Pons (tissue), 1 donor: ENCODE measurements at regions not wholly inside any gene's neighbourhood (a gene's known extent, or its start where the extent isn't known, plus 50 kb on each side); places are given as distances from the start of the nearest gene placed in this dataset.

Source experiments
- DNase-seq: peaks from one replicate; pipeline ENCODE4 v3.0.0-alpha.2; 2016; ENCODE audit warnings: low spot score

DNA sequence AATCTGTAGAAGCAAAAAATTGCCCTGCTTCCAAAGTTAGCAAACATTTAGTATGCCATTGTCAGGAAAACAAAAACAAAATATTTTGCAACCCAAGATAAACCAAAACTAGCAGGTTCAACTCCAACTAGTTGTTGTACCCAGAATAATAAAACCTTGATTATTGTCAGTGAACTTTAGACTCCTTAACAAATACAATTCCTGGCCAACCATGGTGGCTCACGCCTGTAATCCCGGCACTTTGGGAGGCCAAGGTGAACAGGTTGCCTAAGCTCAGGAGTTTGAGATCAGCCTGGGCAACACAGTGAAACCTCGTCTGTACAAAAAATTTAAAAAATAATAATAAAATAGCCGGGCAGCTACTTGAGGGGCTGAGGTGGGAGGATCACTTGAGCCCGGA, 53.6 kb upstream of the EPCAM start:
- DNase-seq = no peak

GRCh38 chr2:47313728-47314127, 55.4 kb upstream of the EPCAM start:
- DNase-seq = no peak

- no peak for DNase-seq
Observed at GRCh38 chr2:47313141-47313691, 55.9 kb upstream of the EPCAM start.

- DNase-seq = no peak
Observed at GRCh38 chr2:47312491-47312850, 56.6 kb upstream of the EPCAM start.

DNA sequence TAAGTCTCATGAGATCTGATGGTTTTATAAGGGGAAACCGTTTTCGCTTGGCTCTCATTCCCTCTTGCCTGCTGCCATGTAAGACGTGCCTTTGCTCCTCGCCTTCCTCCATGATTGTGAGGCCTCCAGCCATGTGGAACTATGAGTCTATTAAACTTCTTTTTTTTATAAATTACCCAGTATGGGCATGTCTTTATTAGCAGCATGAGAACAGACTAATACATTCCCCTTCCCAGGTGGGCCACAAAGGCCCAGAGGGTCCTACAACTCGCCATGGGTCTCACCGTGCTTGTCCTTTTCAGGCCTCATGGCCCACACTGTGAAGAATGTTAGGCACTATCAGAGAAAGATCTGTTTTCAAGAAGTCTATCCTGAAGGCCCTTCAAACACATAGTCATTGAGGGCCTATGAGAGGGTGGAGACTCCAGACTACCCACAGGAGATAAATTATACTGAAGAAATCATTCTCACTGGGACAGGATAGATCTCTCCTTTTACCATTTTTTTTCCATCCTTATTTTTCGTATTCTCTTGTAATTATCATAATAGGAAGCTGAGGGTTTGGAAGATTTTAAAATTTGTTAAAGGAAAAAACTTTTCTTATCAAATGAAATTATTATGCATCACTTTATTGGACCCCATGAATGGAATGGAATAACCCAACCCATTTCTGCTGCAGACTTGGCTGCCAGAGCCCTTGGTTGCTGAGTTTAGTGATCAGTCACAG, 57.2 kb upstream of the EPCAM start:
- DNase-seq = no peak

- DNase-seq = peak; percentile 99
Observed at GRCh38 chr2:47310801-47311560, 58.1 kb upstream of the EPCAM start.

- DNase-seq = peak; percentile 69
Observed at GRCh38 chr2:47309952-47310800, 58.9 kb upstream of the EPCAM start.

- no peak for DNase-seq
Observed at GRCh38 chr2:47309472-47309951, 59.6 kb upstream of the EPCAM start.

DNA sequence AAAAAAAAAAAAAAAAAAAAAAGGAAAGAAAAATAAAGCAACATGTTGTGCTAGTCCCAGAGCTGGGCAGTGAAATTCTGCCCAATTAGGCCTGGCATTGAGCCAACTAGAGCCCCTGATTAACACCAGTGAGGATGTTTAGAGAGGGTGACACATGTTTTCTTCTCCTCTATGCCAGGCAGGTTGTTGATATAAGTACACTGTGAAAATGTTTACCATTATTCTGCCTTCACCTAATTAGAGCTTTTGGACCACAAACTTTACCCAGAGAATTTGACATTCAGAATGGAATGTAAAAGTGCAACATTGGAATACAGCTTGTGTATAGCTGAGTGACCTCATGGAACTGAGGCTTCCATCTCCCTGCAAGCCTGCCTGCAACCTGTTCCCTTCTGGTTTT, 62.0 kb upstream of the EPCAM start:
- DNase-seq = no peak

GRCh38 chr2:47304654-47305053, 64.5 kb upstream of the EPCAM start:
- no peak for DNase-seq

DNA sequence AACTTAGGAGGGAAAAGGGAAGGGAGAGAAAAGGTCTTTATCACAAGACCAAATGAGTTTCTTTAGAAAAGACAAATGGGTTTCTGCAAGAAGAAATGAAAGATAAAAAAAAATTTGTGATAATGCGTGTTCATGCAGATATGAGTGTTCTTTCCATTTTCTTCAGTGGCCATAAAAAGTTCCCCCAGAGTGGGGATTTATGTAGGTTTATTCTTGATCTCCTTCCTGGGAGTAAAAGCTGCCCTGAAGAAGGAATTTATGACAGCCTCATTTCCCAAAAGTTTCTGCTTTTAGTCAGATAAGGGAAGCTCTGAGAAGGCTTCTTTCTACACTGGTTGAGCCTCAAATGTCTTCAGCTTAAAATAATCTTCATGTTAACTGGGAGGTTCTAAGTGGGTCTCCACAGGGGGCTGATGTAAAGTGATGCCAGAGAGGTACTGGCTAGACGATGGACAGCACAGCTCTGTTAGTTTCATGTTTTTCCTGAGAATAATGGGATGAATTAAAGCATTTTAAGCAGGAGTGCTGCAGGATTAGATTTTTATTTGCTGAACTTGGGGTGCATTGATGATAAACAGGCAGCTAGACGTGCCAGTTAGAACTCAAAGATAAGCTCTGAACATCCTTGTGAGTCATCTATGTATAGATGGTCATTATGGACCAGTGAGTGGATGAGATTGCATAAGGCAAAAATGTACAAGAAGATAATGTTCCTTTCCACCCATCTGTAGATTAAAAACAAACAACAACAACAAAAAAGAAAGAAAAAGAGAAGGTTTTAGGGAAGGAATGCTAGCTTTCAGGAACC, 65.6 kb upstream of the EPCAM start:
- DNase-seq = no peak

- DNase-seq = no peak
Observed at GRCh38 chr2:47302308-47302707, 66.8 kb upstream of the EPCAM start.

GRCh38 chr2:47301731-47302130, 67.4 kb upstream of the EPCAM start:
- no peak for DNase-seq

- DNase-seq = no peak
Observed at GRCh38 chr2:47301277-47301618, 67.9 kb upstream of the EPCAM start.

- DNase-seq = peak; percentile 74
Observed at GRCh38 chr2:47300609-47301276, 68.4 kb upstream of the EPCAM start.

- no peak for DNase-seq
Observed at GRCh38 chr2:47300081-47300480, 69.0 kb upstream of the EPCAM start.

- DNase-seq = no peak
Observed at GRCh38 chr2:47299555-47299954, 69.6 kb upstream of the EPCAM start.

- DNase-seq = no peak
Observed at GRCh38 chr2:47298771-47299170, 70.3 kb upstream of the EPCAM start.

DNA sequence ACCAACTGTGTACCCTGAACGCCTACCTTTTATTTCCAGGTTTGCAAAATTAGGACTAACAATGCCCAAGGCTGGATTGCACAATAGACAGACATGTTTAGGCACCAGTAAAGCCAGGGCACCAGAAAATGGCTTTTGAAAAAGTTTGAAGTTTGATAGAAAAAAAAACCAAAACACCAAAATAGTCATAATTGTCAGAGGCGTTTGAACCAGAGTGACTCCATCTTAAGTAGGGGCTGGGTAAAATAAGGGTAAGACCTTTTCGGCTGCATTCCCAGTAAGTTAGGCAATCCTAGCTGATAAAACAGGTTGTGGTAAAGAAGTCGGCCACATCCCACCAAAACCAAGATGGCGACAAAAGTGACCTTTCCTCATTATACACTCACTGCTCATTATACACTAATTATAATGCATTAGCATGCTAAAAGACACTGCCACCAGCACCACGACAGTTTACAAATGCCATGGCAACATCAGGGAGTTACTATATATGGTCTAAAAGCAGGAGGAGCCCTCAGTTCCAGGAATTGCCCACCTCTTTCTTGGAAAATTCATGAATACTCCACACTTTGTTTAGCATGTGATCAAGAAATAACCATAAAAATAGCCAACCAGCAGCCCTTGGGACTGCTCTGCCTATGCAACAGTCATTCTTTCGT, 71.2 kb upstream of the EPCAM start:
- DNase-seq = no peak

- DNase-seq = no peak
Observed at GRCh38 chr2:47295981-47296635, 73.0 kb upstream of the EPCAM start.
